K562 (cell line): ENCODE measurements at regions not wholly inside any gene's neighbourhood (a gene's known extent, or its start where the extent isn't known, plus 50 kb on each side); places are given as distances from the start of the nearest gene placed in this dataset.

ENCODE experiments used
- ATAC-seq: fragments of 200-7000 bp; cut with Tn5 transposase; 3 replicates; pipeline ENCODE4 v1.9.1; 2020; ENCODE audit warnings: moderate library complexity
- BruUV-seq: library from RNA; stranded (reverse); fragments of 400-500 nt; replicated peaks from 2 replicates; lab custom pipeline; 2021; lab: Mats Ljungman, UMichigan
- CTCF ChIA-PET: fragments of 300-600 bp; formaldehyde crosslinking; extraction: SDS; loops from one replicate; lab custom pipeline; 2021; ENCODE audit warnings: low intra/inter-chr PET ratio; lab: Yijun Ruan, JAX
- POLR2A ChIA-PET: fragments of 300-600, 350-650 bp; sonication (Branson Sonifier 250); formaldehyde crosslinking; extraction: SDS; loops from one replicate; lab custom pipeline; 2021; ENCODE audit warnings: antibody characterized with exemption, inconsistent platforms; lab: Yijun Ruan, JAX
- DNase-seq, 4 experiments: peaks; one replicate each; pipeline versions ENCODE4 v3.0.0 to v3.0.0-alpha.2; 2011 to 2018; ENCODE audit warnings: low spot score in 3 of 4, mixed read lengths in 3 of 4; ENCODE audit errors: extremely low read depth in 1 of 4
- FAIRE-seq: peaks from 2 replicates; lab custom pipeline; 2011; peaks lifted over from hg19 to GRCh38; lab: Jason Lieb, UNC
- H2AFZ ChIP-seq: 2 replicates; pipeline ENCODE4 v1.6.0; 2011; ENCODE audit warnings: low read depth, low read length, control low read depth, inconsistent platforms
- H3K27ac ChIP-seq: fragments of 200-600 bp; 3 replicates; pipeline ENCODE4 v1.8.0; 2011; ENCODE audit warnings: low read depth, mild to moderate bottlenecking, control low read depth, inconsistent platforms, low read length, moderate library complexity, mixed read lengths; ENCODE audit errors: extremely low read depth
- H3K27me3 ChIP-seq, 2 experiments: fragments of 300-600 bp in 1 of 2; 2 replicates in 1 of 2; 3 replicates in 1 of 2; pipeline versions ENCODE4 v1.6.0 to v1.8.0; 2011; ENCODE audit warnings: inconsistent platforms in 2 of 2, low read length in 2 of 2, mild to moderate bottlenecking in 1 of 2, mixed read lengths in 1 of 2, moderate library complexity in 1 of 2; ENCODE audit not compliant: control insufficient read depth in 2 of 2, insufficient read depth in 2 of 2
- H3K36me3 ChIP-seq: fragments of 300-600 bp; 3 replicates; pipeline ENCODE4 v1.8.0; 2011; ENCODE audit warnings: mild to moderate bottlenecking, low read length, inconsistent platforms; ENCODE audit not compliant: control insufficient read depth, insufficient read depth
- H3K4me1 ChIP-seq, 2 experiments: fragments of 200-600 bp in 1 of 2; replicated peaks in 1 of 2; 2 replicates in 1 of 2; 3 replicates in 1 of 2; pipeline versions ENCODE4 v1.5.1 to v1.8.0; 2011; ENCODE audit warnings: inconsistent platforms in 2 of 2, low read length in 2 of 2, mild to moderate bottlenecking in 1 of 2, mixed read lengths in 1 of 2, moderate library complexity in 1 of 2; ENCODE audit not compliant: control insufficient read depth in 2 of 2, insufficient read depth in 2 of 2
- H3K4me2 ChIP-seq: 2 replicates; pipeline ENCODE4 v1.6.1; 2011; ENCODE audit warnings: low read length, control low read depth, inconsistent platforms, mixed read lengths; ENCODE audit not compliant: insufficient read depth
- H3K4me3 ChIP-seq: fragments of 200-600 bp; sonication (generic), shearing (Covaris generic); 2 replicates; pipeline ENCODE4 v1.5.1; 2016; ENCODE audit warnings: control low read depth, inconsistent platforms
- H3K79me2 ChIP-seq: fragments of 200-600 bp; 3 replicates; pipeline ENCODE4 v1.8.0; 2011; ENCODE audit warnings: low read length, inconsistent platforms; ENCODE audit not compliant: control insufficient read depth, insufficient read depth
- H3K9ac ChIP-seq, 2 experiments: 2 replicates each; pipeline versions ENCODE4 v1.6.0 to v1.6.1; 2011; ENCODE audit warnings: low read depth in 2 of 2, low read length in 2 of 2, control low read depth in 1 of 2, inconsistent platforms in 1 of 2, mild to moderate bottlenecking in 1 of 2, mixed read lengths in 1 of 2; ENCODE audit not compliant: insufficient read depth in 1 of 2
- H3K9me1 ChIP-seq: one replicate; pipeline ENCODE4 v1.6.0; 2011; ENCODE audit warnings: inconsistent platforms, mild to moderate bottlenecking, low read length, moderate library complexity; ENCODE audit not compliant: control insufficient read depth, insufficient read depth
- H3K9me3 ChIP-seq: replicated peaks from 2 replicates; pipeline ENCODE4 v1.5.1; 2011; ENCODE audit warnings: low read depth, low read length, inconsistent platforms; ENCODE audit not compliant: control insufficient read depth, insufficient read depth
- H4K20me1 ChIP-seq: replicated peaks from 2 replicates; pipeline ENCODE4 v1.6.1; 2011; ENCODE audit warnings: low read length, inconsistent platforms, mixed read lengths; ENCODE audit not compliant: control insufficient read depth, insufficient read depth
- ARHGAP35 ChIP-seq: fragments of 450-650 bp; IDR thresholded peaks from 2 replicates; pipeline ENCODE4 v1.6.1; 2018; ENCODE audit not compliant: partially characterized antibody
- BACH1 ChIP-seq: fragments of 200-800 bp; sonication (Bioruptor generic); IDR thresholded peaks from 2 replicates; pipeline ENCODE4 v1.6.1; 2016; ENCODE audit warnings: missing genetic modification characterization, missing compliant biosample characterization
- GTF2A2 ChIP-seq: IDR thresholded peaks from 2 replicates; pipeline ENCODE4 v1.6.1; 2016; ENCODE audit warnings: mild to moderate bottlenecking, missing genetic modification characterization, missing compliant biosample characterization
- JUND ChIP-seq, 2 experiments: IDR thresholded peaks; 2 replicates in 1 of 2; 3 replicates in 1 of 2; pipeline ENCODE4 v1.6.1; 2011; ENCODE audit warnings: borderline replicate concordance in 2 of 2, low read depth in 2 of 2, low read length in 2 of 2, improper control_type of control experiment in 1 of 2, missing biosample characterization in 1 of 2, missing genetic modification characterization in 1 of 2, missing genetic modification reagents in 1 of 2
- KDM2B ChIP-seq: fragments of 250-450 bp; sonication (Bioruptor Pico); IDR thresholded peaks from 2 replicates; pipeline ENCODE4 v1.8.0; 2021; ENCODE audit warnings: mild to moderate bottlenecking, moderate library complexity
- MIER1 ChIP-seq: fragments of 450-650 bp; IDR thresholded peaks from 2 replicates; pipeline ENCODE4 v1.6.1; 2016; ENCODE audit warnings: antibody characterized with exemption, mild to moderate bottlenecking, low read depth
- RAD51 ChIP-seq: fragments of 450-650 bp; IDR thresholded peaks from 2 replicates; pipeline ENCODE4 v1.7.1; 2016; ENCODE audit warnings: low read depth, mild to moderate bottlenecking, borderline replicate concordance
- SMARCC2 ChIP-seq: fragments of 450-650 bp; IDR thresholded peaks from 2 replicates; pipeline ENCODE4 v1.6.1; 2017; ENCODE audit warnings: antibody characterized with exemption, moderate library complexity, mild to moderate bottlenecking, low read depth
- TAF9B ChIP-seq: fragments of 450-650 bp; IDR thresholded peaks from 2 replicates; pipeline ENCODE4 v1.6.1; 2018; ENCODE audit warnings: mild to moderate bottlenecking; ENCODE audit not compliant: partially characterized antibody
- ZNF444 ChIP-seq: fragments of 250-450 bp; sonication (Bioruptor Pico); IDR thresholded peaks from 2 replicates; pipeline ENCODE4 v1.4.0; 2020; ENCODE audit warnings: mild to moderate bottlenecking, moderate library complexity
- WGBS: fragments of 100-300 bp; shearing (Covaris generic); methylation state at CpG from one replicate; pipeline ENCODE4 v1.1.6; 2016; ENCODE audit warnings: low coverage, mixed read lengths; ENCODE audit not compliant: insufficient coverage; ENCODE audit errors: missing lambda C conversion rate; 5-methylcytosine and 5-hydroxymethylcytosine counted together
- in situ Hi-C: fragments of 300-500 bp; cut with MboI; formaldehyde crosslinking; loops from 4 replicates; pipeline ENCODE4 v1.15.0; 2018; ENCODE audit warnings: inconsistent platforms, mixed read lengths
- intact Hi-C: fragments of 100-400 bp; cut with micrococcal nuclease; formaldehyde crosslinking; loops from 2 replicates; pipeline ENCODE4 v1.14.2; 2022
- TF ChIP-seq, protein P1 (sequence below): fragments of 250-450 bp; sonication (Bioruptor Pico); IDR thresholded peaks from 2 replicates; pipeline ENCODE4 v1.8.0; 2022; ENCODE audit warnings: moderate library complexity, mild to moderate bottlenecking, inconsistent platforms

DNA sequence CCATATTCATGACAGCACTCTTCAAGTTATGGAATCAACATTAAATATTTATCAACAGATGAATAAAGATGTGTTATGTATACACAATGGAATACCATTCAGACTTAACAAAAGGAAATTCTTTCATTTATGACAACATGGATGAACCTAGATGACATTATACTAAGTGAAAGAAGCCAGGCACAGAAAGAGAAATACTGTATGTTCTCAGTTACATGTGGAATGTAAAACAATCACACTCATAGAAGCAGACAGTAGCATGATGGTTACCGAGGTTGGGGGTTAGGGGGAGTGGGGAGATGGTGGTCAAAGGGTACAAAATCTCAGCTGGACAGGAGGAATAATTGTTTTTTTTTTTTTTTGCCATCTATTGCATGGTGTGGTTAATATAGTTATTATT lies 431.9 kb downstream of the DMAC1 start:
- no peak for ATAC-seq
- no peak overlapping the region for H3K4me2 ChIP-seq
- TF ChIP-seq, protein P1, sequence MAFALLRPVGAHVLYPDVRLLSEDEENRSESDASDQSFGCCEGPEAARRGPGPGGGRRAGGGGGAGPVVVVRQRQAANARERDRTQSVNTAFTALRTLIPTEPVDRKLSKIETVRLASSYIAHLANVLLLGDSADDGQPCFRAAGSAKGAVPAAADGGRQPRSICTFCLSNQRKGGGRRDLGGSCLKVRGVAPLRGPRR (CRISPR knock-in tag) = no peak
- TF ChIP-seq KDM2B (no peak), BACH1 (tag) (no peak), SMARCC2 (no peak), JUND (IDR thresholded peaks at IDR 0.05; ENCODE audit: borderline replicate concordance, low read depth, low read length) (no peak), JUND (tag; IDR thresholded peaks at IDR 0.05; ENCODE audit: borderline replicate concordance, low read depth, low read length) (no peak), MIER1 (no peak), ARHGAP35 (no peak), RAD51 (no peak), ZNF444 (CRISPR knock-in tag) (no peak), TAF9B (no peak), GTF2A2 (tag) (no peak)
- TF ChIP-seq, all 486 proteins: peak for 0
- DNase-seq (no peak), FAIRE-seq (no peak)
- Histone ChIP-seq H3K9me1 (no peaks in the 10 kb centered on the region), H2AFZ (no peak overlapping the region), H3K79me2 (no peaks in the 10 kb centered on the region), H3K27me3 (no peaks in the 10 kb centered on the region), H3K9ac (no peak overlapping the region), H4K20me1 (no peaks in the 10 kb centered on the region), H3K9me3 (no peaks in the 10 kb centered on the region), H3K4me3 (no peak overlapping the region), H3K36me3 (no peaks in the 10 kb centered on the region), H3K4me1 (no peaks in the 10 kb centered on the region), H3K27ac (no peak overlapping the region)
- intact Hi-C loops (no loop called here), in situ Hi-C loops (no loop called here)
- no TSS peak for BruUV-seq
- 0% methylated on average over 1 of the region's 1 CpG for WGBS
- ChIA-PET CTCF (no interaction called here), POLR2A (interaction anchor here (0.6 kb wide), 1 partner anchor 69 kb away, joined by 3 read pairs; no protein-coding TSS in a partner anchor)
